Body of pancreas (tissue), 4 donors: ENCODE measurements at regions not wholly inside any gene's neighbourhood (a gene's known extent, or its start where the extent isn't known, plus 50 kb on each side); places are given as distances from the start of the nearest gene placed in this dataset.

Experiments used
- CTCF ChIP-seq, 7 experiments: fragments of 450-650 bp in 4 of 7; fragments of 200-600 bp in 3 of 7; sonication (generic) in 3 of 7; IDR thresholded peaks; one replicate each; pipeline ENCODE4 v1.5.1; 2016 to 2019; ENCODE audit warnings: antibody characterized with exemption in 7 of 7
- POLR2A ChIP-seq, 3 donors: fragments of 450-650 bp; IDR thresholded peaks; one replicate each; pipeline ENCODE4 v1.6.1; 2016; ENCODE audit warnings: antibody characterized with exemption in 3 of 3, mild to moderate bottlenecking in 2 of 3

- TF ChIP-seq CTCF (IDR thresholded peaks at IDR 0.05), result no peak
- TF ChIP-seq POLR2A (IDR thresholded peaks at IDR 0.05), result no peak
These were observed 317.8 kb upstream of the ADCY2 start for GRCh38 chr5:7078101-7078500.
